Neural progenitor cell (in vitro differentiated cells): ENCODE measurements at regions not wholly inside any gene's neighbourhood (a gene's known extent, or its start where the extent isn't known, plus 50 kb on each side); places are given as distances from the start of the nearest gene placed in this dataset.

ENCODE experiments used
- DNase-seq: peaks from one replicate; pipeline ENCODE4 v3.0.0-alpha.2; 2016; ENCODE audit warnings: low spot score
- H2AFZ ChIP-seq: fragments of 200-600 bp; sonication (generic); replicated peaks from 2 replicates; pipeline ENCODE4 v1.6.1; 2016; ENCODE audit warnings: antibody characterized with exemption
- H3F3A ChIP-seq: fragments of 200-600 bp; sonication (generic); 2 replicates; pipeline ENCODE4 v1.6.1; 2016; ENCODE audit warnings: antibody characterized with exemption, low read depth
- H3K27ac ChIP-seq: fragments of 200-600 bp; sonication (generic); 2 replicates; pipeline ENCODE4 v1.5.1; 2016; ENCODE audit warnings: mild to moderate bottlenecking
- H3K27me3 ChIP-seq: fragments of 200-600 bp; sonication (generic); 2 replicates; pipeline ENCODE4 v1.6.1; 2016; ENCODE audit warnings: mild to moderate bottlenecking, moderate library complexity
- H3K36me3 ChIP-seq: fragments of 200-600 bp; sonication (generic); 2 replicates; pipeline ENCODE4 v1.5.1; 2016
- H3K4me1 ChIP-seq: fragments of 200-600 bp; sonication (generic); 2 replicates; pipeline ENCODE4 v1.6.1; 2016; ENCODE audit warnings: mixed run types
- H3K4me2 ChIP-seq: fragments of 200-600 bp; sonication (generic); 2 replicates; pipeline ENCODE4 v1.6.1; 2016
- H3K4me3 ChIP-seq: fragments of 200-600 bp; sonication (generic); 2 replicates; pipeline ENCODE4 v1.5.1; 2016
- H3K79me2 ChIP-seq: fragments of 200-600 bp; sonication (generic); 2 replicates; pipeline ENCODE4 v1.6.1; 2016; ENCODE audit warnings: low read depth
- H3K9ac ChIP-seq: fragments of 200-600 bp; sonication (generic); 2 replicates; pipeline ENCODE4 v1.6.1; 2016
- H3K9me3 ChIP-seq: fragments of 200-600 bp; sonication (generic); 2 replicates; pipeline ENCODE4 v1.5.1; 2016; ENCODE audit warnings: low read depth
- H4K20me1 ChIP-seq: fragments of 200-600 bp; sonication (generic); 2 replicates; pipeline ENCODE4 v1.6.1; 2016; ENCODE audit warnings: low read depth
- H3K27ac Mint-ChIP-seq: 3 replicates; pipeline ENCODE4 v1.8.0; 2021; ENCODE audit warnings: mixed read lengths
- H3K27me3 Mint-ChIP-seq: 2 replicates; pipeline ENCODE4 v1.8.0; 2022; ENCODE audit warnings: low read depth, mild to moderate bottlenecking, inconsistent platforms, moderate library complexity, mixed read lengths; ENCODE audit not compliant: insufficient read depth
- H3K36me3 Mint-ChIP-seq: 3 replicates; pipeline ENCODE4 v1.8.0; 2021; ENCODE audit warnings: mixed read lengths
- H3K4me1 Mint-ChIP-seq: 3 replicates; pipeline ENCODE4 v1.8.0; 2021; ENCODE audit warnings: mixed read lengths
- H3K4me3 Mint-ChIP-seq: 3 replicates; pipeline ENCODE4 v1.8.0; 2021; ENCODE audit warnings: mild to moderate bottlenecking, moderate library complexity, mixed read lengths
- H3K9me3 Mint-ChIP-seq: 3 replicates; pipeline ENCODE4 v1.8.0; 2020; ENCODE audit warnings: mixed read lengths
- EZH2 ChIP-seq: fragments of 200-600 bp; sonication (generic); IDR thresholded peaks from 2 replicates; pipeline ENCODE4 v1.6.1; 2017; ENCODE audit warnings: antibody characterized with exemption, mild to moderate bottlenecking, moderate library complexity
- EZH2phosphoT487 ChIP-seq: fragments of 200-600 bp; sonication (generic); IDR thresholded peaks from 2 replicates; pipeline ENCODE4 v1.6.1; 2017; ENCODE audit warnings: antibody characterized with exemption
- TF ChIP-seq, protein P1 (sequence below): fragments of 200-600 bp; sonication (generic); IDR thresholded peaks from 2 replicates; pipeline ENCODE4 v1.5.1; 2017; ENCODE audit warnings: antibody characterized with exemption, mild to moderate bottlenecking

- no peaks in the 10 kb centered on the region for H3K4me1 ChIP-seq
- H4K20me1 ChIP-seq: no peaks in the 10 kb centered on the region
- H3K27ac Mint-ChIP-seq: no peak overlapping the region
- H3K9ac ChIP-seq: no peak overlapping the region
- H3F3A ChIP-seq: no peaks in the 10 kb centered on the region
- no peaks in the 10 kb centered on the region for H3K9me3 ChIP-seq
- H3K27me3 Mint-ChIP-seq: no peaks in the 10 kb centered on the region
- no peak overlapping the region for H3K4me2 ChIP-seq
- no peaks in the 10 kb centered on the region for H3K4me1 Mint-ChIP-seq
- no peak overlapping the region for H3K4me3 ChIP-seq
- no peak overlapping the region for H3K27ac ChIP-seq
- no peaks in the 10 kb centered on the region for H3K79me2 ChIP-seq
- H3K9me3 Mint-ChIP-seq: no peaks in the 10 kb centered on the region
- no peaks in the 10 kb centered on the region for H3K36me3 Mint-ChIP-seq
- no peak overlapping the region for H3K4me3 Mint-ChIP-seq
- DNase-seq: no peak
- H3K27me3 ChIP-seq: no peaks in the 10 kb centered on the region
- H2AFZ ChIP-seq: no peak overlapping the region
- no peaks in the 10 kb centered on the region for H3K36me3 ChIP-seq
- no peak for TF ChIP-seq EZH2phosphoT487
- TF ChIP-seq, protein P1, sequence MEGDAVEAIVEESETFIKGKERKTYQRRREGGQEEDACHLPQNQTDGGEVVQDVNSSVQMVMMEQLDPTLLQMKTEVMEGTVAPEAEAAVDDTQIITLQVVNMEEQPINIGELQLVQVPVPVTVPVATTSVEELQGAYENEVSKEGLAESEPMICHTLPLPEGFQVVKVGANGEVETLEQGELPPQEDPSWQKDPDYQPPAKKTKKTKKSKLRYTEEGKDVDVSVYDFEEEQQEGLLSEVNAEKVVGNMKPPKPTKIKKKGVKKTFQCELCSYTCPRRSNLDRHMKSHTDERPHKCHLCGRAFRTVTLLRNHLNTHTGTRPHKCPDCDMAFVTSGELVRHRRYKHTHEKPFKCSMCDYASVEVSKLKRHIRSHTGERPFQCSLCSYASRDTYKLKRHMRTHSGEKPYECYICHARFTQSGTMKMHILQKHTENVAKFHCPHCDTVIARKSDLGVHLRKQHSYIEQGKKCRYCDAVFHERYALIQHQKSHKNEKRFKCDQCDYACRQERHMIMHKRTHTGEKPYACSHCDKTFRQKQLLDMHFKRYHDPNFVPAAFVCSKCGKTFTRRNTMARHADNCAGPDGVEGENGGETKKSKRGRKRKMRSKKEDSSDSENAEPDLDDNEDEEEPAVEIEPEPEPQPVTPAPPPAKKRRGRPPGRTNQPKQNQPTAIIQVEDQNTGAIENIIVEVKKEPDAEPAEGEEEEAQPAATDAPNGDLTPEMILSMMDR: no peak
- TF ChIP-seq EZH2: no peak
These were observed 510.8 kb downstream of the PLOD2 start for GRCh38 chr3:145650170-145650569.

- H3K9me3 Mint-ChIP-seq: no peaks in the 10 kb centered on the region
- no peak overlapping the region for H2AFZ ChIP-seq
- H3K4me3 ChIP-seq: no peak overlapping the region
- no peak overlapping the region for H3K27ac ChIP-seq
- no peaks in the 10 kb centered on the region for H3K27me3 ChIP-seq
- no peaks in the 10 kb centered on the region for H3K9me3 ChIP-seq
- peaks cover 17% of the 10 kb centered on the region for H3K4me1 Mint-ChIP-seq
- H3K27me3 Mint-ChIP-seq: no peaks in the 10 kb centered on the region
- TF ChIP-seq, protein P1: no peak
- TF ChIP-seq EZH2 (no peak), EZH2phosphoT487 (no peak)
- no peak overlapping the region for H3K4me3 Mint-ChIP-seq
- no peak overlapping the region for H3K9ac ChIP-seq
- DNase-seq: no peak
- no peaks in the 10 kb centered on the region for H4K20me1 ChIP-seq
- no peak overlapping the region for H3K27ac Mint-ChIP-seq
- no peaks in the 10 kb centered on the region for H3F3A ChIP-seq
- no peaks in the 10 kb centered on the region for H3K4me1 ChIP-seq
- no peaks in the 10 kb centered on the region for H3K79me2 ChIP-seq
- no peak overlapping the region for H3K4me2 ChIP-seq
- H3K36me3 Mint-ChIP-seq: no peaks in the 10 kb centered on the region
- no peaks in the 10 kb centered on the region for H3K36me3 ChIP-seq
These were observed 489.9 kb downstream of the PLOD2 start for GRCh38 chr3:145671121-145671520.

GRCh38 chr3:145673838-145674237 lies 487.1 kb downstream of the PLOD2 start:
- Histone ChIP-seq H3K36me3 (no peaks in the 10 kb centered on the region), H4K20me1 (no peaks in the 10 kb centered on the region), H3K4me2 (no peak overlapping the region), H3K9me3 (no peaks in the 10 kb centered on the region), H3K4me3 (no peak overlapping the region), H3K9ac (no peak overlapping the region), H3K4me1 (no peaks in the 10 kb centered on the region), H3K27me3 (no peaks in the 10 kb centered on the region), H2AFZ (peak overlapping the region; percentile 52), H3F3A (no peaks in the 10 kb centered on the region), H3K79me2 (no peaks in the 10 kb centered on the region), H3K27ac (no peak overlapping the region)
- DNase-seq: peak; percentile 16
- Mint-ChIP-seq H3K4me3 (no peak overlapping the region), H3K27ac (peak overlapping the region; percentile 70), H3K9me3 (no peaks in the 10 kb centered on the region), H3K36me3 (no peaks in the 10 kb centered on the region), H3K4me1 (peaks cover 14% of the 10 kb centered on the region), H3K27me3 (no peaks in the 10 kb centered on the region)
- TF ChIP-seq EZH2phosphoT487 (no peak), EZH2 (no peak)
- TF ChIP-seq, protein P1: no peak

GRCh38 chr3:145678401-145678800 lies 482.6 kb downstream of the PLOD2 start:
- Histone ChIP-seq H4K20me1 (no peaks in the 10 kb centered on the region), H3K36me3 (no peaks in the 10 kb centered on the region), H3F3A (no peaks in the 10 kb centered on the region), H3K9ac (no peak overlapping the region), H3K4me3 (no peak overlapping the region), H2AFZ (no peak overlapping the region), H3K27me3 (no peaks in the 10 kb centered on the region), H3K9me3 (no peaks in the 10 kb centered on the region), H3K79me2 (no peaks in the 10 kb centered on the region), H3K4me1 (peaks cover 8% of the 10 kb centered on the region), H3K27ac (no peak overlapping the region), H3K4me2 (no peak overlapping the region)
- no peak overlapping the region for H3K4me3 Mint-ChIP-seq
- DNase-seq: no peak
- no peak overlapping the region for H3K27ac Mint-ChIP-seq
- no peaks in the 10 kb centered on the region for H3K27me3 Mint-ChIP-seq
- TF ChIP-seq EZH2 (no peak), EZH2phosphoT487 (no peak)
- TF ChIP-seq, protein P1: no peak
- peaks cover 10% of the 10 kb centered on the region for H3K4me1 Mint-ChIP-seq
- H3K36me3 Mint-ChIP-seq: no peaks in the 10 kb centered on the region
- H3K9me3 Mint-ChIP-seq: no peaks in the 10 kb centered on the region
